HG02610 (cell line): ENCODE measurements at regions not wholly inside any gene's neighbourhood (a gene's known extent, or its start where the extent isn't known, plus 50 kb on each side); places are given as distances from the start of the nearest gene placed in this dataset.

Source experiments
- ATAC-seq: cut with Tn5 transposase; IDR thresholded peaks from one replicate; pipeline ENCODE4 v1.9.1; 2021; ENCODE audit warnings: mild to moderate bottlenecking, moderate library complexity; ENCODE audit not compliant: unreplicated experiment

GRCh38 chr10:33754052-33754451 is 419.6 kb upstream of the NRP1 start:
- no peak for ATAC-seq

GRCh38 chr10:33753389-33753788 is 418.9 kb upstream of the NRP1 start:
- ATAC-seq, result no peak

- ATAC-seq, result no peak
These were observed 415.3 kb upstream of the NRP1 start for GRCh38 chr10:33749790-33750189.

GRCh38 chr10:33749067-33749735 is 414.7 kb upstream of the NRP1 start:
- no peak for ATAC-seq

GRCh38 chr10:33746836-33747268 is 412.4 kb upstream of the NRP1 start:
- ATAC-seq, result no peak

- ATAC-seq, result no peak
These were observed 411.7 kb upstream of the NRP1 start for GRCh38 chr10:33746186-33746585.

GRCh38 chr10:33743429-33743857 is 409.0 kb upstream of the NRP1 start:
- ATAC-seq, result no peak

- no peak for ATAC-seq
These were observed 404.6 kb upstream of the NRP1 start for GRCh38 chr10:33739031-33739430.

GRCh38 chr10:33735464-33735923 is 401.0 kb upstream of the NRP1 start:
- ATAC-seq, result peak; percentile 48

- no peak for ATAC-seq
These were observed 400.1 kb upstream of the NRP1 start for GRCh38 chr10:33734393-33735155.

- ATAC-seq, result no peak
These were observed 398.6 kb upstream of the NRP1 start for GRCh38 chr10:33733058-33733457.

GRCh38 chr10:33732161-33732680 is 397.8 kb upstream of the NRP1 start:
- ATAC-seq, result no peak

GRCh38 chr10:33731322-33731721 is 396.9 kb upstream of the NRP1 start:
- no peak for ATAC-seq

GRCh38 chr10:33725430-33725829 is 391.0 kb upstream of the NRP1 start:
- ATAC-seq, result no peak

- no peak for ATAC-seq
These were observed 388.7 kb upstream of the NRP1 start for GRCh38 chr10:33723181-33723580.

GRCh38 chr10:33722067-33722466 is 387.6 kb upstream of the NRP1 start:
- ATAC-seq, result no peak

- no peak for ATAC-seq
These were observed 387.0 kb upstream of the NRP1 start for GRCh38 chr10:33721509-33721908.

GRCh38 chr10:33720161-33720560 is 385.7 kb upstream of the NRP1 start:
- no peak for ATAC-seq

- ATAC-seq, result no peak
These were observed 384.7 kb upstream of the NRP1 start for GRCh38 chr10:33719005-33719703.

- peak; percentile 47 for ATAC-seq
These were observed 382.2 kb upstream of the NRP1 start for GRCh38 chr10:33716501-33717267.
